GM18499 (cell line): ENCODE measurements at regions not wholly inside any gene's neighbourhood (a gene's known extent, or its start where the extent isn't known, plus 50 kb on each side); places are given as distances from the start of the nearest gene placed in this dataset.

Experiments used
- ATAC-seq: cut with Tn5 transposase; IDR thresholded peaks from one replicate; pipeline ENCODE4 v1.9.1; 2021; ENCODE audit warnings: moderate number of reproducible peaks; ENCODE audit not compliant: insufficient read depth, unreplicated experiment

DNA sequence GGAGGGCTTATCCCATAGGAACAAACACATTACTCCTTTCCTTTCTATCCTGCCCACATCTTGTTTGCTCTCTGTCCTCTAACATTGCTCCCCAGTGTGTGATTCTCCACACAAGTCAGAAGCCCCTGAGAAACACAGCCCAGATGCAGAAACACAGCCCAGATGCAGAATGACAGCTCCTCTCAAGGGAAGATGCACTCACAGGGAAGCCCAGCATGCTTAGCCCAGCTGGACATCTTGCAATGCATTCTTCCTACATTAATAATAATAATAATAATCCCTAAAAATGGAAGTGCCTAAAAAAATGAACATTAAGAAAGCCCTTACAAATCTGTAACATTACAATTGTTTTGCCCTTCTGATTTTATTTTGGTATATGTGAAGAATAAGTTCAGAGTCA, 172.1 kb downstream of the CBLN2 start:
- no peak for ATAC-seq

DNA sequence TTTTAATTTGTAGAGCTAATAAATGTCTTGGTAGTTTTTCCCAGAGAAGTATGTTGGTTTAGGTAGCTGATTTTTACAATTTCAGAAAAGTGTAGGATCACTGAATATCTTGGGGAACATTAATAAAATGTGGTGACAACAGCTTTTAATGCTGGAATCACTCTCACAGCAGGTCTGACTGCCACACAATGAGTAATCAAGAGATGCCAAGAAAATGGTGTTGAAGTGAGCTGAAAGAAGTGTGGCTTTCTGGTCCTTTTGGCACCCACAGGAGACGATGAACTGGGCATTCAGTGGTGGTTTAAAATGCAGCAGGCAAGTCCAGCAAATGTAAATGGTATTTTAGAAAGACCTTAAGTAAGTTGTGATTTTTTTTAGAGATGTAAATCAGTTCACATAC, 175.8 kb downstream of the CBLN2 start:
- ATAC-seq: no peak

DNA sequence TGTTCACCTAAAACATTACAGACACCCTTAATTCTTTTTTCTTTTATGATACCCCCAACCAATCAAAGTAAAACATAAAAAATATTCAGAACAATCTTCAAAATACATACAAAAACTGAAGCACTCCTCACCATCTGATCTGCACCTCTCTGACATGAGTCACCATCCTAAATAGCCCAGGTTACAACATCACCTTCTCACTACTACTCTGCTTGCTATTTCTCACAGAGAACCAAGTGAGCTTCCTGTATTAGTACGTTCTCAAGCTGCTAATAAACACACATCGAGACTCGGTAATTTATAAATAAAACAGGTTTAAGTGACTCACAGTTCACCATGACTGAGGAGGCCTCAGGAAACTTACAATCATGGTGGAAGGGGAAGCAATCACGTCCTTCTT, 183.5 kb downstream of the CBLN2 start:
- no peak for ATAC-seq

DNA sequence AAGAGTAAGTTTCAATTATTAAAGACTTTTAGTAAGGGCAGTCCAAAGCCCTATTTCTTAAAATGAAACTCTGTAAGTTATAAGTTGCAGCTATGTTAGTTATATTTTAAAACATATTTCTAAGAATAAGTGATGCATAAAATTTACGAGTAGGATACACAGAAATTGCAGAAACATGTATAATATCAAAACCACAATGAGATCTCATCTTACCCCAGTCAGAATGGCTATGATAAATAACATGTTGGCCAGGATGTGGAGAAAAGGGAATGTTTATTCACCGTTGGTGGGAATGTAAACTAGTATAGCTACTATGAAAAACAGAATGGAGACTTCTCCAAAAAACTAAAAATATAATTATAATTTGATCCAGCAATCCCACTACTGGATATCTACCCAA, 201.2 kb downstream of the CBLN2 start:
- ATAC-seq: no peak

DNA sequence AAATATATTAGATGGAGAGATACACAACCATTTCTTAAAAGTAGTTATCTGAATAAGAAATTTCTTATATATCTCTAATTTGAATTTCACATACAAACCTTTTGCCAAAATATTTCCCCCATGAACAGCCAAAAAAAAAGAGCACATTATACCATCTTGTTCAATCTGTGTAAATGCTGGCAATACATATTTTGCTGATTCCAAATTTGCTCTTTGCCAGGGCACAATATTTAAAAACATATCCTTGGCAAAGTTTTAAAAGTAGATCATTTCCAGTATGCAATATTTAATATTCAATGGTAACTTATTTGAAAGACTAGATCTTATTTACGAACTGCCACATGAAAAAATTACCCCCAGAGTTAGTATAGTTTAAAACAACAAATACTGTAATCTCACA, 204.2 kb downstream of the CBLN2 start:
- ATAC-seq: no peak

DNA sequence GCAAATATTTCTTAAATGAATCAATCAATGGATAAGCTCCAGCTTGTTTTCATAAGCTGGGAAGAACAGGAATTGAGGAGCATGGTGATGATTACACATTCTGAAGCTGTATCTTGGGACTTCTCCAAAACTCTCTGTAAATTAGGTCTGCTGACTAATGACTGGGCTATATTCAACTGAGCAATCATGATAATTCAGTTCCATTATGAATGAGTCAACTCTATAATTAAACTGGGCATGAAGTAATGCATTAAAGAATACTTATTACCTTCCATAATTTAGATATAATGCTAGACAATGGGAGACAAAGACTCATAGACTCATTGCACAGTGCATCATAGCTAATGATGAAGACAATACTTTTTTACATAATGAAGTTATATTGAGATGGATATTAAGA, 207.4 kb downstream of the CBLN2 start:
- ATAC-seq: no peak

DNA sequence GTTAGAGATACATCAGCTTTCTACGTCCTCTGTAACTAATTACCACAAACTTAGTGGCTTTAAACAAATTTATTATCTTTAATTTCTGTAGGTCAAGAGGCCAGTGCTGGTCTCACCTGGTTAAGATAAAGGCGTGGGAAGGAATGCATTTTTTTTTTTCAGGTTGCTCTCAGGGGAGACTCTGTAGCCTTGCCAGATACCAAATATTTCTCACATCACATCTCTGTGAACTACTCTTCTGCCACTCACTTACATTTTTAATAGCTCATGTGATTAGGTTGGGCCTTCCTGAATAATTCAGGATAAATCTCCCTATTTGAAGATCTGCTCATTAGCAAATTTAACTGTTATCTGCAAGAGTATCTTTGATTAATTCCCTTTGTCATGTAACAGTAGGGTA, 214.6 kb downstream of the CBLN2 start:
- no peak for ATAC-seq

DNA sequence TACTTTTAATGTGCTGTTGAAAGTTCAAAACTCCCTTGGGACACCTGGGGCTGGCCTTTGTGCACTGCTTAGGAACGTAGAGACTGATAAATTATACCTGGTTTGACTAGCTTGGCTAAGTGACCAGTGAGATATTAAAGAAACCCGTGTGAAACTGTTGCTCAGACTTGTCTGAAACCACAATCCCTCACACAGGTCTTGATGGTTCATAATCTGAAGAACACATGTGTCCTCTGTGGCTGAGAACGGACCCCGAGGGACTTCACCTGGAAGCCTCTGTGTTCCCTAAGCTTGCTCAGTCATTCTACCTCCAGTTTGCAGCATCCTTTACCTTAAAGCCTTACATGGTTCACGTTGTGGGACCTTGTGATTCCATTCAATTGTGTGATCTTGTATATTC, 218.8 kb downstream of the CBLN2 start:
- no peak for ATAC-seq

DNA sequence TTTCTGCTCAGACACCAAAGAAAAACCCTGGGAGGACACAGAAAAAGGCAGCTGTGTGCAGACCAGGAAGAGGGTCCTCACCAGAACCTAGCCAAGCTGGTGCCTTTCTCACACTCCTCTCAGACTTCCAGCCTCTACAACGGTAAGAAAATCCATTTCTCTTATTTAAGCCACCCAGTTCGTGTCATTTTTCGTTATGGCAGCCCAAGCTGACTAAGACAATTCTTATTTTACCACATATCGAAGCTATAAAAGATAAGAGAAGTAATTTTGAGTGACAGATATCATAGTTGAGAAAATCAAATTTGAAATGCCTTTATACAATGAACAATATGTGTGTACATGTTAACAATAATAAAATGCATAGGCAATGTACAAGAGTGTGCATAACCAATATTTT, 219.5 kb downstream of the CBLN2 start:
- ATAC-seq: no peak

DNA sequence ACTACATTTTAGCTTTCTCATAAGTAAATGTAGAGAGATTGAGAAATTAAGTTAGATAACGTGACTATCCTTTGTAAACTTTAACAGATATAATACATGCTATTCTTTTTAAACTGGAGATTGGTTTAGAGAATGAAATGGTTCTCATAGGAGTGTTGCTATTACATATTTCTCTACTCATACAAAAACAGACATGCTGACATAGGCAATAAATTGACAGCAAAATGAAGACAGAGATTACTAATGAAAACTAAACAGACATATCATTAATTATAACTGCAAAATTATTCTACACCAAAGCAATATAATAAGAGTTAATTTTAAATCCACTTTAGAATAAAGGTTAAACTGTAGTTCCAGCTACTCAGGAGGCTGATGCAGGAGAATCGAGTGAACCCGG, 227.6 kb downstream of the CBLN2 start:
- no peak for ATAC-seq

DNA sequence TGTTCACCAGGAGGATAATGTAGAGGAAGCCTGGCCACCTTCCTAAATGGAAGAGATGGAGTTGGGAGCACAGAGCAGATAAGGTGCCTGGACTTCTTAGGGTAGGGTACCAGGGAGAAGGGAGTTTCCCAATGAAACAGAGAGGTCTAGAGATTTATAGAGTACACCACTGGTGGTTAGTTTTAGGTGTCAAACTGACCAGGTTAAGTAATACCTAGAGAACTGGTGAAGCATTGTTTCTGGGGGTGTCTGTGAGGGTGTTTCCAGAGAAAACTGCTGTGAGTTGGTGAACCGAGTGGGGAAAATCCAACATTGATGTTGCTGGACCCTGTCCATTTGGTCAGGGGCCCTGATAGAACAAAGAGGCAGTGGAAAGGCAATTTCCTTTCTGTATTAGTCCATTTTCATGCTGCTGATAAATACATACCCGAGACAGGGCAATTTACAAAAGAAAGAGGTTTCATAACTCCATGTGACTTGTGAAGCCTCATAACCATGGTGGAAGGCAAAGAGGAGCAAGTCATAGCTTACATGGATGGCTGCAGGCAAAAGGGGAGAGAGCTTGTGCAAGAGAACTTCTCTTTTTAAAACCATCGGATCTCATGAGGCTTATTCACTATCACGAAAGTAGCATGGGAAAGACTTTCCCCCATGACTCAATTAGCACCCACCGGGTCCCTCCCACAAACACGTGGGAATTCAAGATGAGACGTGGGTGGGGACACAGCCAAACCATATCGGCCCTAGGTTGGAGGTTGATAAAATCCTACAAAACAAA, 260.8 kb downstream of the CBLN2 start:
- ATAC-seq: no peak

DNA sequence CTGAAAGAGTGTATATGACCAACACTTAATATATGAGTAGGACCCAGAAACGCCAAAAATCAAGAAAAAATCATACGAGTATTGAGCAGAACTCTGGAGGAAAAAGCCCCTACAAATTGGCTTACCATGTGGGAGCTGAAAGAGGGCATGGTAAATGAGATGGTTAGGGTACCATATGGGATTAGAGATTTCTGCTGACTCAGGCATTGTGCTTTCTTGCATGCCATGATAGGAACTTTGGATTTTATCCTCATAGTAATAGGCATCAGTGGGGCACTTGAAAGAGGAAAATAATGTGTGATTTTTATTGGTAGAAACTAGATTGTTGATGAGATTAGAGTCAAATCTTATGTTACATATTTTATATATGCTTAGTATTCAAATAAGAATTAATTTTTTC, 271.1 kb downstream of the CBLN2 start:
- ATAC-seq: no peak

DNA sequence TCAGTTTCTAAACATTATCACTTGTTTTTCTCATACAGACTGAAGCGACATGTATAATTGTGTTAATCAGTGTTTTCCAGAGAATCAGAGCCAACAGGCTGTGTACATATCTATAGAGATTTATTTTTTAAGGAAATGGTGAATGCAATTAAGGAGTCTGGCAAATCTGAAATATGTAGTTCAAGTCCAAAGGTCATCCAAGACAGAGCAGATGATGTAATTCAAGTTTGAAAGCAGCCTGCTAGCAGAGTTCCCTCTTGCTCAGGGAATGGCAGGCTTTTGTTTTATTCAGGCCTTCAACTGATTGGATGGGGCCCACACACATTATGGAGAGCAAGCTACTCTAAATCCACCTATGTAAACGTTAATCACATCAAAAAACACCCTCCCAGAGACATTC, 282.6 kb downstream of the CBLN2 start:
- no peak for ATAC-seq

DNA sequence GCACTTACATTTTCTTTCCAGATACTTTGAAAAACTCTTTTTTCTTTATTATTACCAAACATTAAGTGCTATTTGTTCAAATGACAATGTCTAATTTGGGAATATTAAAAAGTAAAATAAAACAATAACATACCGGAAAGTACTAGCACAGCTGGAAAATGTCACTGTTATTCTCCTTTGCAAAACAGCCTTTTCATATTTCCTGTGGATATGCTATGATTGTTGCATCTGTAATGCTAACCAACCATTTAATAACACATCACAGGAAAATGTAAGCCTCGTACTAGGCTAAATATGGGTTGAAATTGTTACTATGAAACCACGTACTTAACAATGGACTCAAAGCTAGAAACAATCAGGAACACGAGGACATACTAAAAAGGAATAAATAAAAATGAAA, 298.1 kb downstream of the CBLN2 start:
- ATAC-seq: no peak

DNA sequence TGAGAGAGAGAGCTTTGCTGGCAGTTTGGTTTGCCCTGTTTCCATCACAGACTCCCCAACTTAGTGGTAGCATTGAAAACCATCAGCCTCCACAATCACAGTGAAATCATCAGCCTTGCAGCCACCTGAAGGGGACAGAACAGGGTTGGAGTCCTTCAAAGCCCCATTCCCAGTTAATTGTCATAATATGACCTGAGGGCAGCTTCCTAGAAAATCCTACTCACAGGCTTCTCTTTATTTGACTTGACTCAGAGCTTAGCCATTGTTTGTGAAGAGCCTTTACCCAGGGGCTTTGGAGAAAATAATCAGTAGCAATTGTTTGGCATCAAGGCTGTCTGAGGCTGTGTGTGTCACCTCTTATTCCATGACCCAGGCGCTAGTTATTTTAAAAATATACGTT, 308.7 kb downstream of the CBLN2 start:
- no peak for ATAC-seq

DNA sequence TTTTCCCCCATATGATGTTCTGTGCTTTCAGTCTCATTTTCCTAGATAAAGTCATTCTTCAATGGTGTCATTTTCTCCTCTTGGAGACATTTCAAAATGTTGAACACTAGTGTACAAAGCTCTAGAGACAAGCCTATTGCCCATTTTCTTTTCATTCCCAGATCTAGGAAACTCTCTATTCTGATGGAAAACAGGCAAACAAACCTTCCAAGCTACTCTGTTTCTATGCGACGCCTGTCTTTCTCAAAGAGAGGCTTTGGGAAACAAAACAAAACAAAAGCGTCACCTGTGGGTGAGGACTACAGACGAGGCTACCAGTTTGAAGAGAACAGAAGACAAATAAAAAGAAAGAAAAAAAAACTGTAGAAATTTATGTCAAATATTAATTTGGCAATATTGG, 311.0 kb downstream of the CBLN2 start:
- no peak for ATAC-seq

DNA sequence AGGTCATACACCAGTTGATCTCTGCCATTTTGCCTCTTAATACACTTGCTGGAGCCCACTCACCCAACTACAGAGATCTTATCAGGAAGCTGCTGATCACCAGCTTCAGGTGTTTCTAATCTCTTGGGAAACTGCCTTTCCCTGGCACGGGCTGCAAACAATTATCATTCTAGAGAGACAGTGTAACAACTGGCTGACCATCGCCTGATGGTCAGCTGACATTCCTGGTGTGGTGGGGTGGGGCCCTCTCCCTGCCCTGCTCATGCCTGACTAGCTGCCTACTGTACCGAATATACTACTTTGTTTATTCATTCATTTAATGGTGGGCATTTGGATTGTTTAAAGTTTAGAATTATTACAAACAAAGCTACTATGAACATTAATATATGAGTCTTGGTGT, 311.5 kb downstream of the CBLN2 start:
- no peak for ATAC-seq

DNA sequence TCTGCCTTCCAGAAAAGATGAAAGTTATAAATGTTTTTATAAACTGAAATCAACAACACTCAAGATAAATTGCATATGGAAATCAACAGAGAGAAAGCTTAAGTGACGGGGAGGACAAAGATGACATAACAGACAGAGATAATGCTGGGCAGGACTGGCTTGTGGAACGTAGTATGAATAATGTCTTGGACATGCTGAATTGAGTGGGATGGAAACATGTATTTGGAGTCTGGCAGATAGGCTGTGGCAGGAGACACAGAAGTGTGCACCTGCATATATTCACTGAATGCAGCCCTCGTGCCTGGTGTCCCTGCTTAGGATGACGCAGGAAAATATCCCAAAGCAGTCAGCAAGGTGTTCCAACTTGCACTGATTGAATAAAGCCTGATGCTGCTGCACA, 318.2 kb downstream of the CBLN2 start:
- no peak for ATAC-seq

DNA sequence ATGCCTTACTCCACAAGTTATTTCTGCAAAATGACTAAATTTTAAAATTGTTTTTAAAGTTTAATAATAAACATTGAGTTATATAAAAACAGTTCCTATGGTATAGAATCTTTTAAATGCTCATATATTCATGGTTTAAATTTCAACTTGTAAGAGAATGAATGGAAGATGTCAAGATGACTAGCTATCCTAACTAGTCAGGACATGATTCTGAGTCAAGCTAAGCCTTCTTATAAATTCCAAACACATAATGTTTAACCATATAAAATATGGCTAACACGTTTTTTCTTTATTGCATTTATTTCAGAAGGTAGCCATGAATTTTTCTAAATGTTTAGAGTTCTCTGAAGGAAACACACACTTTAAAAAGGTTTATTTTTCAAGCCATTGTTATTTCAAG, 320.4 kb downstream of the CBLN2 start:
- ATAC-seq: no peak

DNA sequence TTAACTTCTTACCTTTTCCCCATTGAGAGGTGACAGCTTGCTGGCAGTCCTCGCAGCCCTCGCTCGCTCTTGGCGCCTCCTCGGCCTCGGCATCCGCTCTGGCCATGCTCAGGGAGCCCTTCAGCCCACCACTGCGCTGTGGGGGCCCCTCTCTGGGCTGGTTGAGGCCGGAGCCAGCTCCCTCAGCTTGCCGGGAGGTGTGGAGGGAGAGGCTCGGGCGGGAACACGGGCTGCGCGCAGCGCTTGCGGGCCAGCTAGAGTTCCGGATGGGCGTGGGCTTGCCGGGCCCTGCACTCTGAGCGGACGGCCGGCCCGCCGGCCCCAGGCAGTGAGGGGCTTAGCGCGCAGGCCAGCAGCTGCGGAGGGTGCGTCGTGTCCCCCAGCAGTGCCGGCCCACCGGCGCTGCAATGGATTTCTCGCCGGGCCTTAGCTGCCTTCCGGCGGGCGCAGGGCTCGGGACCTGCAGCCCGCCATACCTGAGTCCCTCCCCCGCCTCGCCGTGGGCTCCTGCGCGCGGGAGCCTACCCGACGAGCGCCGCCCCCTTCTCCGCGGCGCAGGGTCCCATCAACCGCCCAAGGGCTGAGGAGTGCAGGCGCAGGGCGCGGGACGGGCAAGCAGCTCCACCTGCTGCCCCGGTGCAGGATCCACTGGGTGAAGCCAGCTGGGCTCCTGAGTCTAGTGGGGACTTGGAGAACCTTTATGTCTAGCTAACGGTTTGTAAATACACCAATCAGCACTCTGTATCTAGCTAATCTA, 335.0 kb downstream of the CBLN2 start:
- no peak for ATAC-seq

DNA sequence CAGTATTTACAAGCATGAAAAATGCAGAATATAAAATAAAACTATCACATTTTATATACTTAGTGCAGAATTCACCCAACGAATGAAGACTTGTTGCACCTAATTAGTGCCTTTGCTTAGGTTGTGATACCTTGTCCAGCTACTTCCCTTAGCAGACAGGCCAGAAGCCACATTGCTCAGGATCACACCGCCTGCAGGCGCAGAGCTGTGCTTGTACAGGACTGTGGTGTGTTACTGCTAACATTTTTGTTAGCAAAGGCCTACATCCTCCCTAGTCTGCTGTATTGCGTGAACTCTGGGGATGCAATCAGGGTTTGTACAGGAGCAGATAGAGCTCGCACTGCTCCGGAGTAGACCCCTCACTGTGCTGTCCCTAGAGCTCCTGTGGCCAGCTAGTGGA, 336.9 kb downstream of the CBLN2 start:
- ATAC-seq: no peak

DNA sequence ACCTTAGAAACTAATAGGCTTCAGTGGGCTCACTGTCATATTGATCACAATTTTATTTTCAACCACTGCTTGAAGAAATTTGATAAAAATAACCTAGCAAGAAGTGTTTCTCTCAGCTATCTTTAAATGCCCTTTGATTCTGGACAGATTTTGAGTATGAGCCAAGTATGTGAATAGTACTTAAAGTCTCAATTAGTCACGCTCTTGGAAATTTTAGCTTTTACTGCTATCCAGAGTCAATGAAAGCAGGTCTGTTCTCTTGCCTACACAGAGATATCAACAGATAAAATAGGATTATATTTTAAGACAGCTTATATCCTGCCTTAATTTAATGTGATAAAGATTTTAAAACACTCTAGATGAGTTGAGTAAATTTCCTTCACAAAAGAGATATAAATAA, 337.3 kb downstream of the CBLN2 start:
- no peak for ATAC-seq
